Pons (tissue), 1 donor: ENCODE measurements at regions not wholly inside any gene's neighbourhood (a gene's known extent, or its start where the extent isn't known, plus 50 kb on each side); places are given as distances from the start of the nearest gene placed in this dataset.
"Not testable (repeated sequence)": the region's sequence is repeated elsewhere in the genome, so short reads cannot be mapped to it uniquely, and the experiment has no call there.

Source experiments
- DNase-seq: peaks from one replicate; pipeline ENCODE4 v3.0.0-alpha.2; 2016; ENCODE audit warnings: low spot score

- DNase-seq: no peak
Measured at GRCh38 chr10:6813856-6814255, 233.8 kb upstream of the PRKCQ start.

GRCh38 chr10:6813306-6813705 lies 233.2 kb upstream of the PRKCQ start:
- DNase-seq: no peak

- DNase-seq: no peak
Measured at GRCh38 chr10:6811153-6811552, 231.1 kb upstream of the PRKCQ start.

GRCh38 chr10:6803427-6803783 lies 223.3 kb upstream of the PRKCQ start:
- DNase-seq: no peak

- DNase-seq: no peak
Measured at GRCh38 chr10:6802759-6803426, 222.8 kb upstream of the PRKCQ start.

GRCh38 chr10:6796231-6796630 lies 216.2 kb upstream of the PRKCQ start:
- DNase-seq: no peak

GRCh38 chr10:6795541-6795940 lies 215.5 kb upstream of the PRKCQ start:
- DNase-seq: peak; percentile 65

GRCh38 chr10:6794841-6795240 lies 214.8 kb upstream of the PRKCQ start:
- DNase-seq: not testable (repeated sequence)

GRCh38 chr10:6794441-6794840 lies 214.4 kb upstream of the PRKCQ start:
- DNase-seq: no peak

GRCh38 chr10:6788731-6789130 lies 208.7 kb upstream of the PRKCQ start:
- no peak for DNase-seq

GRCh38 chr10:6788231-6788630 lies 208.2 kb upstream of the PRKCQ start:
- DNase-seq: no peak

- no peak for DNase-seq
Measured at GRCh38 chr10:6787718-6788117, 207.6 kb upstream of the PRKCQ start.

GRCh38 chr10:6787091-6787490 lies 207.0 kb upstream of the PRKCQ start:
- no peak for DNase-seq

- DNase-seq: peak; percentile 83
Measured at GRCh38 chr10:6786579-6787031, 206.5 kb upstream of the PRKCQ start.

GRCh38 chr10:6784429-6784828 lies 204.4 kb upstream of the PRKCQ start:
- DNase-seq: not testable (repeated sequence)

- no peak for DNase-seq
Measured at GRCh38 chr10:6783471-6783870, 203.4 kb upstream of the PRKCQ start.

- no peak for DNase-seq
Measured at GRCh38 chr10:6782378-6782777, 202.3 kb upstream of the PRKCQ start.

GRCh38 chr10:6781133-6781770 lies 201.2 kb upstream of the PRKCQ start:
- DNase-seq: no peak

GRCh38 chr10:6780008-6780677 lies 200.1 kb upstream of the PRKCQ start:
- DNase-seq: no peak

- DNase-seq: peak; percentile 57
Measured at GRCh38 chr10:6778992-6779701, 199.1 kb upstream of the PRKCQ start.

- DNase-seq: no peak
Measured at GRCh38 chr10:6776170-6776569, 196.1 kb upstream of the PRKCQ start.

- DNase-seq: no peak
Measured at GRCh38 chr10:6774406-6774805, 194.3 kb upstream of the PRKCQ start.

GRCh38 chr10:6771331-6771730 lies 191.3 kb upstream of the PRKCQ start:
- DNase-seq: no peak
